GM19468 (cell line): ENCODE measurements at regions not wholly inside any gene's neighbourhood (a gene's known extent, or its start where the extent isn't known, plus 50 kb on each side); places are given as distances from the start of the nearest gene placed in this dataset.
"Not testable (repeated sequence)": the region's sequence is repeated elsewhere in the genome, so short reads cannot be mapped to it uniquely, and the experiment has no call there.

Experiments used
- ATAC-seq: cut with Tn5 transposase; IDR thresholded peaks from one replicate; pipeline ENCODE4 v1.9.1; 2021; ENCODE audit warnings: mild to moderate bottlenecking, moderate library complexity, moderate number of reproducible peaks; ENCODE audit not compliant: unreplicated experiment; ENCODE audit errors: extremely low read depth

DNA sequence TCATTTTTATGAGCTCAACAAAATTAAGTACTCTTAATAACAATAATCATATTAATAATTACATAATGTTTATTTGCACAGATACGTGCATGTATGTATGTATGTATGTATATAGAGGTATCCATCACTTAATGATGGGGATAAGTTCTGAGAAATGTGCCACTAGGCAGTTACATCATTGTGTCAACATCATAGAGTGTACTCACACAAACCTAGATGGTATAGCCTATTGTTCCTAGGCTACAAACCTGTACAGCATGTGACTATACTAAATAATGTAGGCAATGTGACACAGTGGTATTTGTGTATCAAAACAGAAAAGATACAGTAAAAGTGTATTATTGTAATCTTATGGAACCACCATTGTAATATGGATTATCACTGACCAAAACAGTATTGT, 874.7 kb upstream of the GBE1 start:
- no peak for ATAC-seq

DNA sequence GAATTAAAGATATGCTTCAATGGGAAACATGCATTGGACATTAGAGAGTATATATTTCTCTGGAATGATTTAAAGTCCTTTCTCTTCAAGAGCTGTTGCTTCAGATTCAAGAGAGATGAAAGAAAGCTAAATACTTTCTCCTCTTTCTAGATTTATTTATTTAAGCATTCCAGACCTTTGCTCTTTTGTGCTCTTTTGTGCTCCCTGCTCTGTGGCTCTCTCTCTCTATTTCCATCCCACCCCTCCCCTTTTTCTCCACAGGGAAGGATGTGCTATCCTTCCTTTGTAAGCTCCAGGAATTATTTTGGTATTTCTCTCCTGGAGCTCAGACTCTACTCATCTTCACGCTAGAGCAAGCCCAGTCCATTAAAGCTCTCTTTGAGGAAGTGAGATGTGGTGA, 871.9 kb upstream of the GBE1 start:
- ATAC-seq: no peak

DNA sequence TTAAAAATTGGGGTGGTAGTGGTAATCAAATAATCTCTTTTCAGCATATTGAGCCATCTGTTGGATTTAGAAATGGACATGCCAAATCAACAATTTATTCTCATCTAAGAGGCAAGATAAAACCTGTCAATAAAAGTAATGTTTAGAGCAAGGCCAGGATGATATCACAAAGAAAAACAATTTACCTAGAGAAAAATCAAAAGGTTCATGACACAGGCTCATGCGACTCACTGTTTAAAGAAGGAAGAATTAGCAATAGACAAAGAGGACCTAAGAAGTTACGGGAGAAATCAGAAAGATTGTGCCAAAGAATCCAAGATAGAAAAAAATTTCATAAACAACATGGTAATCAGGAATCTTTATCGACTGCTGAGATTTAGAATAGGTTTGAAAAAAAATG, 868.5 kb upstream of the GBE1 start:
- no peak for ATAC-seq

DNA sequence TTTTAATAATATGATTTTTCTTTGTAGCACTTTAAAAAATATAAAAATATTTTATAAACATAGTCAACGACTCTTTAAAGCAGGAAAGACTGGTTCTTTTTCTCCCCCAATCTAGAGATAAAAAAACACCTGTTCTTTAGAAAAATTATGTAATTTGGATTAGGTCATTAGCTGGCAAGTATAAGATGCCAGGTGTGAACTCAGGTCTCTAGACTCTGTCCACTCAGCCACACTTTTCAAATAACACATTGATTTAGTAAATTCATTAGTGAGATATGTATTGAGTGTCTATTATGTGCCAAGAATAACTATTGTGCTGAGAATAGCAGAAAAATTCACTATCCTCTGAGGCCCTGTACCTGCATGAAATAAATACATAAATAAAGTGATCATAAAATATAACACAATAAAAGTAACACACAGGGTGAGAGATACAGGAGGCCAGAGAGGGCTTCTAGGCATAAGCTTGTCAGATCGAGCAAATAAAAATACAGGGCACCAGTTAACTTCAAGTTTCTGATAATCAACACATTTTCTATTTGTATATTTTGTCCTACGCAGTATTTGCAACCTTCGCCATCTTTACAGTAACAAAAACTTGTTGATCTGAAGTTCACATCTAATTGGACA, 867.1 kb upstream of the GBE1 start:
- no peak for ATAC-seq

DNA sequence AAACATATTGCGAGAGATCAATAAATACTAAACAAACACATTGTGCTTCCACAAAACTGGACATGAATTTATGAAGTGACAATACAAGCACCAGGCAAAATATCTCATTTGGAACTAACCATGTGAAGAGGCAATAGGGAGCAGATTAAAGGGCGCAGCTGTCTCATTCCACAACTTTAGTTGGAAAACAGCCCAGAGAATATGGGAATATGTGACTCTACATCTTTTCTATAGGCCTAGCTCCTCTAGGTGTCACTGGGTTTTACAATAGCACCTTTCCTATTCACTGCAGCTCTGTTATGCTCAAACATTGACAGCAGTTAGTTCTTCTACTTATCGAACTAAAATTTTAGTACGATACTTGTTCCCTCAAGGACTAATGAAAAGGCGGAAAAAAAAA, 866.3 kb upstream of the GBE1 start:
- no peak for ATAC-seq

DNA sequence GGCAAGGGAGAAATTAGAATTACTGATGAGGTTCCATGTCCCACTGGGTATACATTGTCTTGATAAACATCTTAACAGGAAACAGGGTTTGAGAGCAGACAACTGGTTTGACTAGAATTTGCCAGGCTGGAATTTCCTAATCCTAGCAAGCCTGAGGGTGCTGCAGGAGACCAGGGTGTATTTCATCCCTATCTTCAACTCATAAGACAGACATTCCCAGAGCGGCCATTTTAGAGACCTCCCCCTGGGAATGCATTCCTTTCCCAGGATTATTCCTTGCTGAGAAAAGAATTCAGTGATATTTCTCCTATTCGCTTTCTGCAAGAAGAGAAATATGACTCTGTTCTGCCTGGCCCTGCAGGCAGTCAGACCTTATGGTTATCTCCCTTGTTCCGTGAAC, 859.3 kb upstream of the GBE1 start:
- not testable (repeated sequence) for ATAC-seq

DNA sequence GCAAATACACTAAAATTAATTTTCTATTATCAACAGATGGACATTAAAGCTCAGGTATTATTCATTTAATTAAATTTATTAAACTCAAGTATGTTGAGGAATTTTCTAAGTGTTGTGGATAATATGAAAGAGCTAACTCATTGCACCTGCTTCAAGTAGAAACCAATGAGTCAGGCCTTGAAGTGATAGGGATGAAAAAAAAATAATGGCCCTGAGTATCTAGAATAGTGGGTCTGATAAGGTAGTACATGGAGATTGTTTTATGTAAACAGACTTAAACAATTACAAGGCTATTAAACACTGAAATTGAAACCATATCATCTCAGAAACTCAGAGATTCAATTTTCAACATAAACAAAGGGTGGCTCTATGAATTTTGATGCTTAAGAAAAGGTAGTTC, 857.1 kb upstream of the GBE1 start:
- no peak for ATAC-seq

DNA sequence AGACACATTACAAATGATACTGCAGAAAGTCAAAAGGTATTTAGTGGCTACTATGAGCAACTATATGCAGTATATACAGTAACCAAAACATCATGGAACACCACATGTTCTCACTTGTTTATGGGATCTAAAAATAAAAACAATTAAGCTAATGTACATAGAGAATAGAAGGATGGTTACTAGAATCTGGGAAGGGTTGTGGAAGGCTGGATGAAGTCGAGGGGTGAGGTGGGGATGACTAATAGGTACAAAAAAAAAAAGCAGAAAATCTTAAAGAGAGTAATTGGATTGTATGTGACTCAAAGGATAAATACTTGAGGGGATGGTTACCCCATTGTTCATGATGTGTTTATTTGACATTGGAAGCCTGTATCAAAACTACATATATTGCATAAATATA, 848.8 kb upstream of the GBE1 start:
- no peak for ATAC-seq

DNA sequence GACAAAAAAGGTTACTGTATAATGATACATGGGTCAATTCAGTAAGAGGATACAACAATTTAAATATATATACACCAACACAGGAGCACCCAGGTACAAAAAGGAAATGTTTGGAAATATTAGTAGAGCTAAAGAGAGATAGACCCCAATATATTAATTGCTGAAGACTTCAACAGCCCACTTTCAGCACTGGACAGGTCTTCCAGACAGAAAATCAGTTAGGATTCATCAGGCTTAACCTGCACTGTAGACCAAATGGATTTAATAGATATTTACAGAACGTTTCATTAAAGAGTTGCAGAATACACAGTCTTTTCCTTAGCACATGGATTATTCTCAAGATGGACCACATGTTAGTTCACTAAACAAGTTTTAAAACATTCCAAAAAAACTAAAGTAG, 845.9 kb upstream of the GBE1 start:
- ATAC-seq: no peak

DNA sequence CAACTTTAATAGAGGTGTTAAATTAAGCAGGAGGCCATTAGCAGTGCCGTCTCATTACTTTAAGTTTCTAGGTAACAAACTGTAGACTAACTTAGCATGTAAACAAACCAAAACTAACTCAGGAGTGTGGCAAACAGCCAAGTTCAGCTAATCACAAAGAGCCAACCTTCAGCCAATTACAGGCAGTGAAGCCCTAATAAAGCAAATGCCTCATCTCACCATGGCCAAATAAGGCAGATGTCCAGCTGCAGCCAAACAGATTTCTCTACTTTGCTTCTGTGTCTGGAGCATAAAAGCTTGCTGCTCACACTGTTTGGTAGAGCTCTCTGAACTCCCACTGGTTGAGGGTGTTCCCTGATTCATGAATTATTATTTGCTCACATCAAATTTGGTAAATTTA, 835.4 kb upstream of the GBE1 start:
- no peak for ATAC-seq

DNA sequence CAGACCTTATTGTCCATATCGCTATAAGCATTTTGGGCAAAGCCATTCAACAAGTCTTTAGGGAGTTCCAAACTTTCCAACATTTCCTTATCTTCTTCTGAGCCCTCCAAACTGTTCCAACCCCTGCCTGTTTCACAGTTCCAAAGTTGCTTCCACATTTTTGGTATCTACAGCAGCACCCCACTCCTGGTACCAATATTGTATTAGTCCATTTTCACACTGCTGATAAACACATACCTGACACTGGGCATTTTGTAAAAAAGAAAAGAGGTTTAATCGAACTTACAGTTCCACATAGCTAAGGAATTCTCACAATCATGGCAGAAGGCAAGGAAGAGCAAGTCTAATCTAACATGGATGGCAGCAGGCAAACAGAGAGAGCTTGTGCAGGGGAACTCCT, 834.1 kb upstream of the GBE1 start:
- ATAC-seq: no peak

DNA sequence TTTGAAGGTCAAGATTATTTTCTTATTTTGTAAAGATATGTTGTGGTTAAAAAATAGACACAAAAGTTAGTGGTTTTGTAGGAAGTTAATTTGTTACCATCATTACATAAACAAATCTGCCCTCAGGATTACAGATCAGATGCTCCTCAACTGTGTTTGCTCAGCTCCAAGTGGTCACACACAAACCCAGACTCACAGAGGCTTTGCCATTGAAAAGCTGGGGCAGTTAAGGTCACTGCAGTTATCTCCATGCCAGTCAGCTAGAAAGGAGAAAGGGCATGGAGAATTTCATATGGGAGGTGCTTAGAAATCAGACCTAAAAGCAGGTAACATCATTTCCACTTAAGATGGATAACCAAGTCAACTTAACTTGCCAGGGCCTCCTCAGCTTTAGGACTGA, 825.7 kb upstream of the GBE1 start:
- ATAC-seq: no peak

DNA sequence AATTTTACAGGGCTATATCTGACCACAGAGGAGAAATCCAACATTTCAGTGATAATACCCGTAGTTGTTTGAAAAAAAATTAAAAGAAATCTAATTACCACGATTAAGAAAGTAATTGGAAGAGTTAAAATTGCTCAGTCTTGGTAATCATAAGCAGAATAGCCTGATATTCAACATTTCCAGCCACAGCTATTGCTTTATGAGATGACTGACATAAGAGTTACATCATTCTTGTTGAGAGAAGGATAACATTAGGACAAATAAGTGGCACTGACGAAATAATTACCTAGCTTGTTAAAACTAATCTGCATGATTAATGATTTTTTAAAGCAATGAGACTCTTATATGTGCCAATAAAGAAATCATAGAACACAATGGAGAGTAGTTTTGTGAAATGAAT, 825.0 kb upstream of the GBE1 start:
- ATAC-seq: no peak

DNA sequence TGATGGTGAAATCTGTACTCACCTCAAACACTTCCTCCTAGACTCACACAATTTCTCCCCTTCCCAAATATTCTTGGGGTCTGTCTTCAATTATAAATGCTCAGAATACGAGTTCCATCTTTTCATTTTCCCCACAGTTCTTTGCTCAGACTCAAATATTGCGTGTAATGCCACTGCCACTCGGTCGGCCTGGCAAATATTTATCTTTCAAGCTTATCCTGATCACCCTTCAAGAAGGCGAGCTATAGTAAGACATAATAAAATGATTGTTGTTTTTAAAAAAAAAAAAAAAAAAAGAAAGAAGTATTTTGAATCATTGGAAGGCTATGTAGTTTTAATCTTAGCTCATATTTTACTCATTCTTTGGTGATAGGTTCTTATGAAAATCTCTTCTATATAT, 824.6 kb upstream of the GBE1 start:
- ATAC-seq: not testable (repeated sequence)

DNA sequence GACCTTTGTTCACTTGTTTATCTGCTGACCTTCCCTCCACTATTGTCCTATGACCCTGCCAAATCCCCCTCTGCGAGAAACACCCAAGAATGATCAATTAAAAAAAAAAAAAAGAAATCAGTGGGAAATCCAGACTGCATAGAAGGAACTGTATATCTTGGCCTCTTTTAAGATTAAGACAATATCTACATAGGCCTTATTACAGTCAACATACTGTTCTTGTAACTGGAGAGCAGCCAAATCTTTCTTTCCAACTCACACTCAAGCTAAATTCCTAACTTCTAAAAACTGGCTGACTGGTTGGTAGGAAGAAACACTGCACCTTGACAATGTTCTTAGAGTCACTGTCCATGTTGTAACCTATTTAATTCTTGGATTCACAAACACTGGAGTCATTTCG, 824.1 kb upstream of the GBE1 start:
- ATAC-seq: not testable (repeated sequence)

DNA sequence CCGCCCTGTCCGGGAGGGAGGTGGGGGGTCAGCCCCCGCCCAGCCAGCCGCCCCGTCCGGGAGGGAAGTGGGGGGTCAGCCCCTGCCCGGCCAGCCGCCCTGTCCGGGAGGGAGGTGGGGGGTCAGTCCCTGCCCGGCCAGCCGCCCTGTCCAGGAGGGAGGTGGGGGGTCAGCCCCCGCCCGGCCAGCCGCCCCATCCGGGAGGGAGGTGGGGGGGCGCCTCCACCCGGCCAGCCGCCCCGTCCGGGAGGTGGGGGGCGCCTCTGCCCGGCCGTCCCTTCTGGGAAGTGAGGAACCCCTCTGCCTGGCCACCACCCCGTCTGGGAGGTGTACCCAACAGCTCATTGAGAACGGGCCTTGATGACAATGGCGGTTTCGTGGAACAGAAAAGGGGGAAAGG, 823.4 kb upstream of the GBE1 start:
- not testable (repeated sequence) for ATAC-seq

DNA sequence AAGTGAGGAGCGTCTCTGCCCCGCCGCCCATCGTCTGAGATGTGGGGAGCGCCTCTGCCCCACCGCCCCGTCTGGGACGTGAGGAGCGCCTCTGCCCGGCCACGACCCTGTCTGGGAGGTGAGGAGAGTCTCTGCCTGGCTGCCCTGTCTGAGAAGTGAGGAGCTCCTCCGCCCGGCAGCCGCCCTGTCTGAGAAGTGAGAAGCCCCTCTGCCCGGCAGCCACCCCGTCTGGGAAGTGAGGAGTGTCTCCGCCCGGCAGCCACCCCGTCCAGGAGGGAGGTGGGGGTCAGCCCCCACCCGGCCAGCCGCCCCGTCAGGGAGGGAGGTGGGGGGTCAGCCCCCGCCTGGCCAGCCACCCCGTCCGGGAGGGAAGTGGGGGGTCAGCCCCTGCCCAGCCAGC, 823.0 kb upstream of the GBE1 start:
- not testable (repeated sequence) for ATAC-seq

DNA sequence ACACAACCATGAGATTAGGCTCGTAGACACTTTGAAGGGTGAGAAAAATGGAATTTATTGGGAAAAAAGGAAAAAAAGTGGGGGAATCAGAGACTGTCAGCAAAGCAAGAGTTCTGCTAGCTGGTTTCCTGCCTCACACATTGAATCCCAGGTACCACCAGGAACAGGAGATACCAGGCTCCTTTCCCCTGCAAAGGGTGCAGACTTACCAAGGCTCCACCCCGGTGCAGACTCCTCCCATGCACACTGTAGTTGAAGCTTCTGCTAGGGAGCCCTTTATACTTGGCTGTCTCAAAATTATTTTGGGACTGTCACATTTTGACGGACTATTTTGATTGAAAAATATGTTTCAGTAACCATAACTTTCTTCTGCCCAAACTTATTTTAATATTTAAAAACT, 819.9 kb upstream of the GBE1 start:
- no peak for ATAC-seq

DNA sequence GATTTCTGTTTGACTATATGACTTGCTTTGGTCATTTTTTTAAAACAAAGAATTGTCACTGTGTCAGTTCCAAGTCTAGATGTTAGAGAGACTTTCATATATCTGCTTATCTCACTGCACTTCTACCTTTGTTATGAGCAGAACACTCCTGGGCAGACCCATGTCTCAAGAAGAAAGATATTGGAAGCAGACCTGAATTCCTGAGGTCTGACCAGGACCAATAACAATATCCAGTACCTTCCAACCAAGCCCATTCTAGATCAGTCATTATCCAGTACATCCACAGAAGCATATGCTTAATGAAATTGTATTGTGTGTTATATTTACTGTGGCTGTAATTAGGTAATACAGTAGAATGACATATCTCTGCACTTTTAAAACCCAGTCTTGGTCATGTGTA, 811.3 kb upstream of the GBE1 start:
- no peak for ATAC-seq

DNA sequence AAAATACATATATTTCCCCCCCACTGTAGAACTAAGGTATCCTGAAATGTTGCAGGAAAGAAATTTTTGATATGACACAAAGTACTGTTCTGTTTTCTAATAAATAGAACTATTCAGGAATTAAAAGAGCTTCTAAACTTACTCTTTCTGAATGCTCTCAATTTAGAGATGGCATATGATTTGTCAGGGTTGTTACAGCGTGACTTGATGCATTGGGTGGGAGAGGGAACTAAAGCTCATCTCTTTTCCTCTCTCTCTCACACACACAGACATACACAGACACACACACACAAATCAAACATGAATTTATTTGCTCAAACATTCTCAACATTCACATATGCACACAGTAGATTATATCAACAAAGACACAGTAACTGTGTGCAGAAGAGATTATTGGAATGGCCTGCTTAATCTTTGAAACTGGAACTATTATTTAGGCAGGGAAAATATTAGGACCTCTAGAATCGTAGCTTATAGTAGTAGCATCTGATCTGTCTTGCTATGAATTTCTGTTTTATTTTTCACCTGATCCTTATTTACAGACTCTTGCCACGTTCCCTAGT, 807.4 kb upstream of the GBE1 start:
- no peak for ATAC-seq

DNA sequence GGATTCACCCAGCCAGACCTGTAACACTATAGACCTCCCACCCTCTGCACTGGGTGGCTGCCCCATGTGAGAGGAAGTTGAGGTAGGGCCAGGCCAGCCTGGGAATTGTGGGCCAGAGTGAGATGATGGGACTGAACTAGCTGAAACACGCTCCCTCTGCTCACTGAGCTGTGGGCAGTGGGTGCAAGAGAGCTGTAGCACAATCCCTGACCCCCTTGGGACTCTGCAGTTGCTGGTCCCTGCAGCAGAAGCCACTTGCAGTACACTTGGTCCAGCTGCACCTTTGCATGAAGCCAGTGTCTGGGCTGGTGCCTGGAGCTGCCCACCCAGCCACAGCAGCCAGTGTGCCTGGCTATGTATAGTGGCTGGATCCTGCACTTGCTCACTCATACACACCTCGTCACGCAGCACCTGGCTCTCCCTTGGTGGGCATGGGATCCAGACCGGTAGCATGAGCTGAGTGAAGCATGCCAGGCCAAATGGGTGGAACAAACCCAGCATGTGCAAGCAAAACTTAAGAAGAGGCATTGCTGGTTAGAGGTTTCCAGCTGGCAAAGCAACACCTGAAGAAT, 805.7 kb upstream of the GBE1 start:
- ATAC-seq: no peak

DNA sequence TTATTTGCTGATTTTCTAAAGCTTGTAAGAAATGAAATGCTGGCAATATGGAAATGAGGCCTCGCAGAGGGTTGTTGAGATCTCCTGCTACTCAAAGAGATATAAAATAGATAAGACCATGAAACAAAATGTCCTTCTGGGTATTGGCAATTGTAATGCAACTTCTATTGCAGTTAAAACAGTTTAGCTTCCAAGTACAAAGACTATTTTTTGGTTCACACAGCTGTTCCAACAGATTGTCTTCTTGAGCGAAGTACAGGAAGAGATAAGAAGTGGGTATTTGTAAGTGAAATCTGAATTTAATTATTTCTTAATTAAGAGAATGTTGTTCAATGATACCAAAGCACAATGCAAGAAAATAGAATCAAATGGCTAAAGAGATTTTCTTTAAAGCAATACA, 801.5 kb upstream of the GBE1 start:
- no peak for ATAC-seq
